HUDEP-2 (cell line): ENCODE measurements at regions not wholly inside any gene's neighbourhood (a gene's known extent, or its start where the extent isn't known, plus 50 kb on each side); places are given as distances from the start of the nearest gene placed in this dataset.
"Not testable (repeated sequence)": the region's sequence is repeated elsewhere in the genome, so short reads cannot be mapped to it uniquely, and the experiment has no call there.

Experiments
- DNase-seq, 76 experiments: peaks; one replicate each; lab custom pipeline; 2025; ENCODE audit not compliant: unreplicated experiment in 76 of 76; lab: John Stamatoyannopoulos, UW

DNA sequence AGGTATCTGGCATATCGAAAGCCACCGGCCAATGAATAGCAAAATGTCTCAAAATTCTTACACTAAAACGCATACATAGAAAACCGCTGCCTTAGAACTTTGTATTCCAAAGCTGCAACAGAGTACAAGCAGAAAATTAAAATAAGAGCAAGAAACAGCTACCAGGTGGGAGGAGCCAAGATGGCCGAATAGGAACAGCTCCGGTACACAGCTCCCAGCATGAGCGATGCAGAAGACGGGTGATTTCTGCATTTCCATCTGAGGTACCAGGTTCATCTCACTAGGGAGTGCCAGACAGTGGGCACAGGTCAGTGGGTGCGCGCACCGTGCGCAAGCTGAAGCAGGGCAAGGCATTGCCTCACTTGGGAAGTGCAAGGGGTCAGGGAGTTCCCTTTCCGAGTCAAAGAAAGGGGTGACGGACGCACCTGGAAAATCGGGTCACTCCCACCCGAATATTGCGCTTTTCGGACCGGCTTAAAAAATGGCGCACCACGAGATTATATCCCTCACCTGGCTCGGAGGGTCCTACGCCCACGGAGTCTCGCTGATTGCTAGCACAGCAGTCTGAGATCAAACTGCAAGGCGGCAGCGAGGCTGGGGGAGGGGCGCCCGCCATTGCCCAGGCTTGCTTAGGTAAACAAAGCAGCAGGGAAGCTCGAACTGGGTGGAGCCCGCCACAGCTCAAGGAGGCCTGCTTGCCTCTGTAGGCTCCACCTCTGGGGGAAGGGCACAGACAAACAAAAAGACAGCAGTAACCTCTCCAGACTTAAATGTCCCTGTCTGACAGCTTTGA lies 367.2 kb upstream of the ATP11B start:
- not testable (repeated sequence) for DNase-seq

DNA sequence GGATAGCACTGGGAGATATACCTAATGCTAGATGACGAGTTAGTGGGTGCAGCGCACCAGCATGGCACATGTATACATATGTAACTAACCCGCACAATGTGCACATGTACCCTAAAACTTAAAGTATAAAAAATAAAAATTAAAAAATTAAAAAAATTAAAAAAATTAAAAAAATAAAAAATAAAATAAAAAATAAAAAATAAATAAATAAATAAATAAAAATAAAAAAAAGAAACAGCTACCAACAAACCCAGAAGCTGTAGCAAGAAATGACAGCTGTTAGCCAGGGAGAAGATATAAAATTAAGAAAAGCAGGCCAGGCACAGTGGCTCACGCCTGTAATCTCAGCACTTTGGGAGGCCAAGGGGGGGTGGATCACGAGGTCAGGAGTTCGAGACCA lies 361.3 kb upstream of the ATP11B start:
- not testable (repeated sequence) for DNase-seq

DNA sequence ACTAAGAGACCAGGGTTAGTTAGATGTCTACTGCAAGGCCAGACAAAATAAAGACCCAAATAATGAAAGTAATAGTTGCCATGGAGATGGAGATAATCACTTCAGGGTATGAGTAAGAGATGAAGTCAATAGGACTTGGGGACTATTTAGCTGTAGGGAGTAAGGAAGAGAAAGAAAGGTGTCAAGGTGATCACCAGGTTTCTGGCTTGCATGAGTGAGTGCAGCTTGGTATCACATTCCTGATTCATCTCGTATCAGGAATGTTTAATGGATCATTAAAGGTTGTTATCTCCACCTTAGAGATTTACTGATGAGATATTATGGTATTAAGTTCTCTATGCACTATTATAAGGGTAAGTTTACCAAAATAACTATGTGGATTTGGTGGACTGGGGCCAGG lies 357.4 kb upstream of the ATP11B start:
- no peak for DNase-seq

DNA sequence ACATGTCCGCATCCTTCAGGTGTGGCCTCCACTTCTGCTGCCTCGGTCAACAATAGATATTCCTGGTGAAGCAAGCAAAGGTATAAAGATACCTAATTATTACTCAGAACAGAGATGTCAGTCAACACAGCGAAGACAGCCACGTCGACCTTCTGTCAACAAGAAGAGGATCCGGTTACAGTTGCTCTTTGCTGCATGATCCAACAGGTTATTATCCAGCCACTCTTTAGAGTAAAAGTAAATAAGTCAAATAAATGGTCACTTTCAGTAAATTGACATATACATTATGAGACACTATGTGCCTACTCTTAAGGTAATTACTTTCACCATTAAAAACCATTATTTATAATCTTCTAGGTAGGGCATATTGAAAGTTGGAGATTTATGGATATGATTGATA lies 356.8 kb upstream of the ATP11B start:
- no peak for DNase-seq

DNA sequence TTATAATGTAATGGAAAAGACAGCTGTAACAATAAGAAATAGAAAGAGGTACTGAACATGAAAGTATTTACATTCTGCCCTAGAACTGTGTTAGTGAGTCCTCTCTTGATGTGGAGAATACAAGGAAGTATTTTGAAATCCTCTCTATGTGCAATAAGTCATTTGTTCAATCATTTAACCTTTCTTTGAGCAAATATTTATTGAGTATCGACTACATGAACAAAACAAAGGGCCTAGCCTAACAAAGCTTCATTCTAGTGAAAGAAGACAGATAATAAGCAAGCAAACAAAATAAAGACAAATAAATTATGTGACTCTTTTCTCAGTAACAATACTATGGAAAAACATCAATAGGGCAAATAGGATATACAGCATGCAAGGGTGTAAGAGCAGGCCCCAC lies 354.9 kb upstream of the ATP11B start:
- no peak for DNase-seq

DNA sequence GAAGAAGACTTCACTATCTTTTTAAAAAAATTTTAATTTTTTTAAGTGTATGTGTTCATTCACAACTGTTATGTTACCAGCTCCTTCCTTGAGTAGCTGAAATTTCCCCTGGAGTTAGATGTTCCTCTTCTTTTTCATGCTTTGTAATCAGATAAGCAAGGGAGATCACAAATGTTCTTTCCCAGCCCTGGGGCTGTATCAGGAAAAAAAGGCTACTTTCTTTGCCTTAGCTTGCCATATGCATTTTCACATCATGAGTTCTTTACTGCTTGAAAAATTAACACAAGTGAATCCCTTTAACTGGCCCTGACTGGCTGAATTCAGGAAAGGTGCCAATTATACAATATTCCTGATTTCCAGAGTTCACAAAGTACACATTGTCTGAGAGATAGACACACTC lies 353.2 kb upstream of the ATP11B start:
- DNase-seq, result no peak

DNA sequence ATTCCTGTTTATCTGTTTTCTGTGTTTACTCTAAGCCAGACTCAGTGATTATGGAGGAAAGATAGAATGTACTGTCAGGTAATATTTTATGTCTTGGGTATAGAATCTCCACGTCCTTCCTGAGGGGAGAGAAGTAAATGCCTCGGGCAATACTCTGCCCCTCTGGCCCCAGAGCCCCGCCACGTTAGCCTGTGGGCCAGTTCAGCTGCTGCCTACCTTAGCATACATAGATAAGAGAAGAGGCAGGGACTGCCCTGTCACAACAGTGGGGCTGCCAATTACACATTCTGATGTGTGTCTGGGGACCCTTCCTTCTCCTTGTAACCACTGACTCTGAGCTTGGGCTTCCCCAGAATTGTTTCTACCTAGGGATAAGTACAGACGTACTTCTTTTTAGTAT lies 347.7 kb upstream of the ATP11B start:
- no peak for DNase-seq

DNA sequence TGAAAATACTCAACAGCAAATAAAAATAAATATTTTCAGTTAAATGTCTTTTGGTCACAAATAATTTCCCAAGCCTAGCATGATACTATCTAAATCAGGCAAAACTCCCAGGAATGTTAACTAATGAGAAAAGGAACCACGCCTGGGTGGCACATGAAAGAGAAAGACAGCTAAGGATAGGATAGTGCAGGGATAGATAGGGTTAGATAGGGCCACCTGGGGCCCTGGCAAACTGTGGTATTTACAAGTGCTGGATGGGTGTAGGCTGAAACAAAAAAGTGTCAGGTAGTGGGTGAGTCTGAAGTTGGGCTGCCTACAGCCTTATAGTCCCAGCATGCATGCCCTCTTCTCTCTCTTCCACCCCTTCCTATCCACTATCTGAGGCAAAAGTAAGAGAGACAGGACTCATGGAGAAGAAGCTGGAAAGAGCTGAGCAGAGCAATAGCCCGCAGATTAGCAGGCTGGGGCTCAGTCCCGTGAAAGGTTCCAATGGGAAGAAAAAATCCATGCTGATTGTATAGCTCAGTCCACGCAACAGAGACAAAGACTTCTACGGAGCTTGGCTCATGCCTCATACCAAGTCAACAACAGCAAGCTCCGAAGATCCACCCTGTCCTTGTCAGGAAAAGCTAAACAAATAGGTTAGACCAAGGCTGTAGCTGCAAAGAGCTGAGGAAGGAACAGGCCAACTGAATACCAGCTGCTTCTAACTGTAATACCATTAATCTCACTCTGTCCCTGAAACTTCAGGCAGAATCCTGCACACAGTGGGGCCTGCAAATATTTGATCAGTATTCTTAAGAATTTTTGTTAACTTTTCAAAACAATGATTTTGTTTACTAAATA lies 342.1 kb upstream of the ATP11B start:
- DNase-seq, result no peak

DNA sequence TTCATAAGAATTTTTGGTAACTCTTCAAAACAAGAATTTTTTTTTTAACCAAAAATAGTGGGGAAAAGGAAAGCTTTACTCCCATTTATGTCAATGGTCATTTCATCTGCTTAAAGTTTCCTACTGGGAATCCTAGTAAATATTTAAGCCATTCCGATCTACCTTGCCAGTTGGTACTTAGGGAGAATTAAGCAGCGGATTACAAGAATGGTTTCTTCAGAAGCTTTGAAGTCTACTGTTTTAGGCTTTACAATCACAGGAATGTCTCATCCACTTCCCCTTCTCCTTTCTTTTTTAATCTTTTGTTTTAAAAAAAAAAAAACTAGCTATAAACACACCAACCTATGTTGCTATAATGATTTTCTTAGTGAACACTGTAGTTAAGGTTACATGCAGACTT lies 341.4 kb upstream of the ATP11B start:
- no peak for DNase-seq

DNA sequence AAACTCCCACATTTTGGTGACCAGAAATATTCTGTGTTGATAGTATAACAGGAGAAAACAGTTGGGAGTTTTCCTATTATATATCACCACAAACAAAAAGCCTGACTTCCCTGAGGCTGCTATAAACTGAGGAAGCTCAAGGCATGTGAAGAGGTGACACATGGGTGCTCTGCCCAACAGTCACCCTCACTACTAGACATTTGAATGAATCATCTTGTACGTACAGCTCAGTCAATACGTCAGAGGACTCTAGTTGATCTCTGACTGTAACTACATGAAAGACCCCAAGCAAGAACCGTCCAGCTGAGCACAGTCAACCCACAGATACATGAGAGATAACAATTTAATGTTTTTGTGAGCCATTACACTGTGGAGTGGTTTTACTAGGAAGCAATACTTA lies 338.3 kb upstream of the ATP11B start:
- DNase-seq, result no peak

DNA sequence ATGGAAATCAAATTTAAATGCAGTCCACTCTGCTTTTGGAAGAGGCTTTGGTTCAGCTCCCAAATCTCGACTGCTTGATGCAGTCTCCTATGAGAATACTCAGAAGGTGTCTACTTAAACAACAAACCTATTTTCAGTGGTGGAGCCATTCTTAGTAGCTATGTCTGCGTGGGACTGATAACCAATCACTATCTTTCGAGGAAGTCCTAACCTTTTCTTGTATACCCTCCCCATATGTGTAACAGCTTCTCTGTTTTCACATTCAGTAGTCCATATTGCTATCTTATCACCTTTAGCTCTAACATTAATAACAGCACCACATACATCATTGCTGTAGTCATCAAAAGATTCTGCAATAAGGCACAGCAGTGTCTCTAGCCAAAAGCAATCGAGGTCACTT lies 333.0 kb upstream of the ATP11B start:
- DNase-seq, result no peak

DNA sequence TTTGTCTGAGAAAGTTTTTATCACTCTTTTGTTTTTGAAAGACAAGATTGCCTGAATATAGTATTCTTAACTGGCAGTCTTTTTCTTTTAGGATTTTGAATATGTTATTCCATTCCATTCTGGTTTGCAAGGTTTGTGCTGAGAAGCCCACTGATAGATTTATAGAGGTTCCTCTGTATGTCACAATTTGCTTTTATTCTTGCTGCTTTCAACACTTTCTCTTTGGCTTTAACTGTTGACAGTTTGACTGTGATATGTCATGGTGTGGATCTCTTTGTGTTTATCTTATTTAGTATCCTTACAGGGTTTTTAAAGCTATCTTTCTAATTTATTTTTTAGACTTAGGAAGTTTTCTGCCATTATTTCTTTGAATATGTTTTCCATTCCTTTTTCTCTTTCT lies 331.2 kb upstream of the ATP11B start:
- no peak for DNase-seq

DNA sequence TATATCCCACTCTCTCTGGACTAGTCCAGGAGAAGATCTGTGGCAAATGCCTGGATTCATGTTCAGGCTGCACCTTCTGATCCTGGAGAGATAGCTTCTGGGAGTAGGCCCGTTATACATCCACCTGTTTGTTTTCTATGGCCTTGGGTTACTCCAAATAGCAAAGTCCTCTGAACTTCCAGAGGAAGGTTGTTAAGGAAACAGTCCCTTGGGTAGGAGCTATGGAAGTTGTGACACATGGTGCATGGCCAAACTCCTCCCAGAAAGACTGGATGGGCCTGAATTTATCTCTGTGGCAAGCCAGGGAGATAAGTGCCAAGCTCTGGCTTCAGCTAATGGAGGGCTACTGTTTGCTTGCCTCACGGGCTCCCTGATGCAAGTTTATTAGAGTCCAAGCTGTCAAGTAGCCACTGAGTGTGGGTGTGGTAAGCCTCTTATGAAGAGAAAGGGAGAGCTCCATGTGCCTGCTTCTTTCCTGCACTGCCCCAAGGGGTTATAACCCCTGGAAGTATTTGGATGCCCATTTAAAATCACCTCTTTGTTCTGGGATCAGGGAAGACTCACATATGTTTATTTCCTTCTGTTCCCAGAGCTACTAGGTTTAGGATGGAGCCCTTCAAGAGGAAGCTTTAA lies 328.7 kb upstream of the ATP11B start:
- no peak for DNase-seq

DNA sequence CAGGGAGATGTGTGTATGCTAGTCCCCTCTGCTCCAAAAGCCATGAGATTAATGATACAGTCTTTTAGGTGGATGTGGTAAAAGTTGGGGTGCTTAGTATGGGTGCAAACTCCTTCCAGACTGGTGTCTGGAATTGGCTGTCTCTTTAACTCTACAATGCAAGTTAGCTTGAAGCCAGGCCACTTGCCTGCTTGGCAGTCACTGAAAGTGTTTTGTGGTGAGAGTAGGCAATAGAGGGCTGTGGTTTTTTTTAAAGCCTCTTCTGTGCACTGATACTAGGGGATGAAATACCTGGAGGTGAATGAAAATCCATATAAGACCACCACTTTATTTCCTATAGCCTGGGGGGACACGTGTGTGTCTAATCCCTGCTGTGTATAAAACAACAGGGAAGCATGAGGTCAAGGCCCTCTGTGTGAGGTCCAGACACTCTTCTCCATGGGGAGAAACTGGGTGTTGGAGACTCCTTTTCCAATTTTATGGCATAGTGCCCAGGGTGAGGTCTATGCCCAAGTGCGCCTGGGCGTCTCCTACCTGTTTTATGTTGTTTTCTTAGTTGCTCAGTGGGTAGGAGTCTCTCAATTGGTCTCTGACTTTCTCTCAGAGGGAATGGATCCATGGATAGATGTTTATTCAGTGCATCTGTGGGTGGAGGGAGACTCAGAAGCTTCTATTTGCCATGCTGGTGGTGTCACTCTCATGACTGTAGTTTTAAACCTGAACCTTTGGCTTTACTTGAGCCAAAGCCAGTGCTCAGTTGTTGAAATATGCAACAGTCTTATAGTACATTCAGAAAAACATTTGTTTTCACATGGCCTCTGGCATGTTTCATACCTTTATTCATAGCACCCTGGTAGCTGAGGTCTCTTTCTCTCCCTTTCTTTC lies 327.8 kb upstream of the ATP11B start:
- DNase-seq, result no peak

DNA sequence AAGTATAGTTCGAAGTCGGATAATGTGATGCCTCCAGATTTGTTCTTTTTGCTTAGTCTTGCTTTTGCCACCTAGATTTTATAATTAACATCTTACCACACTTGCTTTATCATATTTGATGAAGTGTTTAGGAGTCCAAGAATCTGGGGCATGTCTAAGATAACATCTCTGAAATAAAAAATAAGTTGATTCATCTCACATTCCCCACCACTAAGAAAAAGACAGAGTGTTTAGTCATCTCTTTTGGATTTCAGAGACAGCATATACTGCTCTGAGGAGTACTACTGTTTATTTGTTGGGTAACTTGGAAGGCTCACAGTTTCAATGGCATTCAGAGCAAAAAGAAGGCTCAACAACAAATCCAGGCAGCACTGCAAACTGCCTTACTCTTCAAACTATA lies 324.2 kb upstream of the ATP11B start:
- no peak for DNase-seq

DNA sequence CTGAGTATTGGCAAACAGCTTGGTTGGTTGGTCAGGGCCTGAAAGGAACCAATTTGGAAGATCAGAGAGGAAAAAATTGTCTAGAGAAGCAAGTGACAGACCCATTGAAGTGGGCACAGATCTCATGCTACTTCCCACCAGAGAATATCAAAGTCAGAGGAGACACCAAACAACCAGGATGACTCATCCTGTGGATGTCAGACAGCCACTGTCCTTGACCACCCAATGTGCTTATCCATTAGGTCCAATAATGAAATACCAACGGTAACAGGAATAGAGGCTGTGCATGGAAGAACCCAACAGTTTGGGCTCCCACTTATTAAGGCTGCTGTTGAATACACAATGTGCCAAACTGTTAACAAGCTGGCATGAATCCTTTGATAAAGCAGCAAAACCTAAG lies 323.1 kb upstream of the ATP11B start:
- no peak for DNase-seq

DNA sequence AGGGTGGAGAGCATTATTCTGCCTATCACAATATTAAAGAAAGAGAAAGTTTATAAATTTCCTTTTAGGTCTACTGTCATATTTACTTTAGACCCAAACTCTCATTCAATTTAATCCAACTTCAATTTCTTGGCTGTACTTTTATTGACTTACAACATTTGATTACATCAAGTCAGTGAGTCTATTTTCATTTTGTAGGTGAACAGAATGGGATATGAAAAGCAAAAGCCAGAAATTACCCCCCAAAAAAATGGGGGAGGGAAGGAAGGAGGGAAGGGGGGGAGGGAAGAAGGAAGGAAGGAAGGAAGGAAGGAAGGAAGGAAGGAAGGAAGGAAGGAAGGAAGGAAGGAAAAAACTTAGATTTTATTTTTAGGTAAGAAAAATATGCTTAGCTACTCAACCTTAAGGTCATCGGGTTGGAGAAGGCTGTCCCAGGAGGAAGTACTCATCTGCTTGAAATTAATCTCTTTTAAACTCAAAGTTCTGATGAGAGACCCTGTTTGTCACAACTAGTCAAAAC lies 320.1 kb upstream of the ATP11B start:
- DNase-seq, result no peak

DNA sequence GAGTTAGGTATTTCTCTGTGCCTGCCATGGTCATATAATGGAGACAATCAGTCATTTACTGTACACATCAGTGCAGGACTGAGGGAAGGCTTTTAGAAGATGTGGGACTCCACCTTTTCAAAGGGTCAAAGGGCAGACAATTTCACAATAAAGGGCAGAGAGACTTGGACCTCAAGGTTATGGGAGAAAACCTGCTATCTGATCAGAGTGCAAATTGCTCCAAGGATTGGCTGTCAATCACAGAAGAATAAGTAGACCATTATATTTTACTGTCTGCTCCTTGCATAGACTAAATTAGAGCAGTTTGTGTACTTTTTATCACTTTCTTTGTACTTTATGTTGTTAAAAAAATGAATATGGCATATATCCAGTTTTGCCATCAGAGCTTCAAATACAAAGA lies 314.9 kb upstream of the ATP11B start:
- DNase-seq, result no peak

DNA sequence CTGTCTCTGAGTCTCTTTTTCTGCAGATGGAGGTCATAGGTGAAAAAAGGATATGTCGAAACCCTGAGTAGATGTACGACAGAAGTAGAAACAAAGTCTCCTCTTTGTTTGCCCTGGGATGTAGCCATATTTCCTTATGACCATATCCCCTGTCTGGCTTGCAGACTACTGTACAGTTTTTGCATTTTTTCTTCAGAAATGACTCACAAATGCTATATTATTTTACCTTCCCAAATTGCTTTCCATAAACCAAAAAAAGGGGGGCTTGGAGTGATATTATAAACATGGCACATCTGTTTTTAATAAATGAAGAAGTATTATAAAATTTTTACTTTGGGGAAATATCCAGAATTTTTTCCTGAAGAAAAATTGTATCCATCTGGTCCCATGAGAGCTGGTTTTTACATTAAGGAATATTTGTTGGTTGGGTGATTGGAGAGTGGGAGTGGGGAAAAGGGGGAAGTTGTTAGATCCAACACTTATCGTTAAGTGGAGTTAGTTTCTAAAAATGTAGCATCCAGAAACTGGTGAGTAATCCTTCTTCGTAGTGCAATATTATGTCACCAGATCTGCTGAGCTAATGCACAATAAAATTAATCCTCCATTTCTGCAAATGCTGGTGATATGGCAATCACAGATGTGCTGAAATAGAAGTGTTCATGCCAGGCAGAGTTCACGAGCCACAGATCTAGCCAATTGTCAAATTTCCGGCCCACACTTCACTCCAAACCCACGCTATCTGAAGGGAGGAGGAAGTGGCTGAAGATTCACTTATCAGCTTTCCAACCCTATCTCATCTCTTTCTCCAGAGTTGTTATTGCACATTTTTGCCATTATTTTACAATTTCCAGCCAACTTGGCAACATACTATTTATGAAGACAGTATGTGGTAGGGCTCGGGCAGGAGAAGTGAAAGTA lies 313.6 kb upstream of the ATP11B start:
- no peak for DNase-seq
